ENCODE measurements at regions not wholly inside any gene's neighbourhood (a gene's known extent, or its start where the extent isn't known, plus 50 kb on each side); places are given as distances from the start of the nearest gene placed in this dataset.

DNA sequence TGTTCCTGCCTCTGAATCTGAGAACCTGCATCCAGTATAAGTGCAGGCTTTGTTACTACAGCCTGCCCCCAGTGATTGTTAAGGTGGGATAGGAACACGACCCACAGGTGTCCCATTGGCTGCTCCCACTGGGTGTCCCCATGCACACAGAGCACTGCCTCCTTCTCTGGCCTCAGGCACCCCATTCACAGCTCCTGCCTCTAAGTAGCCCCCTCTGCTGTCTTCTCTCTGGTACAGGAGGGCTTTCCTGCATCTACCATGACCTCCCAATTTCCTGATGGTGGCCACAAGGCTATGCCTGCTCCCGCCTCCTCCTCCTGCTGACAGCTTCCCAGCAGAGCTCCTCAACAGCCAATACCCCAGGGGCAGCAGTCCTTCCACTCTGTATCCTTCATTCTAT is 238.6 kb upstream of the TMC3 start:
- TF ChIP-seq POLR2A (IDR thresholded peaks at IDR 0.05) (no peak), EP300 (IDR thresholded peaks at IDR 0.05) (no peak)

All from gastroesophageal sphincter (tissue), 2 donors.